ENCODE measurements at regions not wholly inside any gene's neighbourhood (a gene's known extent, or its start where the extent isn't known, plus 50 kb on each side); places are given as distances from the start of the nearest gene placed in this dataset.
"Not testable (repeated sequence)": the region's sequence is repeated elsewhere in the genome, so short reads cannot be mapped to it uniquely, and the experiment has no call there.

GRCh38 chr21:28509031-28509430 lies 483.6 kb downstream of the LTN1 start:
- no peak for DNase-seq

GRCh38 chr21:28508126-28508525 lies 484.6 kb downstream of the LTN1 start:
- DNase-seq = no peak

- DNase-seq = no peak
Measured at GRCh38 chr21:28496517-28496916, 496.2 kb downstream of the LTN1 start.

- DNase-seq = no peak
Measured at GRCh38 chr21:28492127-28492526, 500.6 kb downstream of the LTN1 start.

GRCh38 chr21:28489821-28490350 lies 502.8 kb downstream of the LTN1 start:
- no peak for DNase-seq

- DNase-seq = no peak
Measured at GRCh38 chr21:28489162-28489561, 503.5 kb downstream of the LTN1 start.

GRCh38 chr21:28487455-28488070 lies 505.1 kb downstream of the LTN1 start:
- no peak for DNase-seq

- no peak for DNase-seq
Measured at GRCh38 chr21:28485301-28486022, 507.2 kb downstream of the LTN1 start.

- DNase-seq = no peak
Measured at GRCh38 chr21:28483301-28484035, 509.2 kb downstream of the LTN1 start.

GRCh38 chr21:28482657-28483056 lies 510.0 kb downstream of the LTN1 start:
- no peak for DNase-seq

- no peak for DNase-seq
Measured at GRCh38 chr21:28480470-28480869, 512.2 kb downstream of the LTN1 start.

- no peak for DNase-seq
Measured at GRCh38 chr21:28473530-28474220, 519.0 kb downstream of the LTN1 start.

- not testable (repeated sequence) for DNase-seq
Measured at GRCh38 chr21:28472543-28472942, 520.1 kb downstream of the LTN1 start.

GRCh38 chr21:28464988-28465387 lies 527.7 kb downstream of the LTN1 start:
- no peak for DNase-seq

- DNase-seq = no peak
Measured at GRCh38 chr21:28464095-28464494, 528.6 kb downstream of the LTN1 start.

- DNase-seq = no peak
Measured at GRCh38 chr21:28459193-28459592, 533.5 kb downstream of the LTN1 start.

- DNase-seq = no peak
Measured at GRCh38 chr21:28458446-28458845, 534.2 kb downstream of the LTN1 start.

GRCh38 chr21:28455253-28455600 lies 537.5 kb downstream of the LTN1 start:
- no peak for DNase-seq

GRCh38 chr21:28454564-28455252 lies 538.0 kb downstream of the LTN1 start:
- no peak for DNase-seq

GRCh38 chr21:28447462-28447861 lies 545.2 kb downstream of the LTN1 start:
- no peak for DNase-seq

- DNase-seq = no peak
Measured at GRCh38 chr21:28445141-28445830, 547.4 kb downstream of the LTN1 start.

GRCh38 chr21:28444557-28444956 lies 548.1 kb downstream of the LTN1 start:
- DNase-seq = no peak
